HG03575 (cell line): ENCODE measurements at regions not wholly inside any gene's neighbourhood (a gene's known extent, or its start where the extent isn't known, plus 50 kb on each side); places are given as distances from the start of the nearest gene placed in this dataset.
"Not testable (repeated sequence)": the region's sequence is repeated elsewhere in the genome, so short reads cannot be mapped to it uniquely, and the experiment has no call there.

Experiments used
- ATAC-seq: cut with Tn5 transposase; IDR thresholded peaks from one replicate; pipeline ENCODE4 v1.9.1; 2021; ENCODE audit not compliant: unreplicated experiment, insufficient number of reproducible peaks, low FRiP score; ENCODE audit errors: extremely low read depth

GRCh38 chr11:23931443-23931842, 565.4 kb upstream of the LUZP2 start:
- ATAC-seq = no peak

GRCh38 chr11:23932485-23932898, 564.4 kb upstream of the LUZP2 start:
- ATAC-seq = no peak

- no peak for ATAC-seq
Measured at GRCh38 chr11:23933721-23934120, 563.1 kb upstream of the LUZP2 start.

GRCh38 chr11:23934671-23935270, 562.1 kb upstream of the LUZP2 start:
- ATAC-seq = not testable (repeated sequence)

GRCh38 chr11:23942117-23942815, 554.6 kb upstream of the LUZP2 start:
- not testable (repeated sequence) for ATAC-seq

GRCh38 chr11:23944923-23945322, 551.9 kb upstream of the LUZP2 start:
- ATAC-seq = no peak

- no peak for ATAC-seq
Measured at GRCh38 chr11:23947883-23948282, 549.0 kb upstream of the LUZP2 start.

- no peak for ATAC-seq
Measured at GRCh38 chr11:23948851-23949250, 548.0 kb upstream of the LUZP2 start.

- no peak for ATAC-seq
Measured at GRCh38 chr11:23953951-23954710, 542.7 kb upstream of the LUZP2 start.

- no peak for ATAC-seq
Measured at GRCh38 chr11:23954730-23955129, 542.1 kb upstream of the LUZP2 start.

- no peak for ATAC-seq
Measured at GRCh38 chr11:23956586-23956985, 540.3 kb upstream of the LUZP2 start.

- ATAC-seq = no peak
Measured at GRCh38 chr11:23957314-23957713, 539.5 kb upstream of the LUZP2 start.

- no peak for ATAC-seq
Measured at GRCh38 chr11:23959462-23959861, 537.4 kb upstream of the LUZP2 start.

- ATAC-seq = no peak
Measured at GRCh38 chr11:23961503-23962338, 535.1 kb upstream of the LUZP2 start.

GRCh38 chr11:23973244-23973643, 523.6 kb upstream of the LUZP2 start:
- ATAC-seq = no peak

- ATAC-seq = no peak
Measured at GRCh38 chr11:23974051-23974450, 522.8 kb upstream of the LUZP2 start.

- ATAC-seq = no peak
Measured at GRCh38 chr11:23974601-23975000, 522.3 kb upstream of the LUZP2 start.

- no peak for ATAC-seq
Measured at GRCh38 chr11:23976426-23976825, 520.4 kb upstream of the LUZP2 start.

GRCh38 chr11:23976841-23977271, 520.0 kb upstream of the LUZP2 start:
- no peak for ATAC-seq
